ENCODE measurements at regions not wholly inside any gene's neighbourhood (a gene's known extent, or its start where the extent isn't known, plus 50 kb on each side); places are given as distances from the start of the nearest gene placed in this dataset.

DNA sequence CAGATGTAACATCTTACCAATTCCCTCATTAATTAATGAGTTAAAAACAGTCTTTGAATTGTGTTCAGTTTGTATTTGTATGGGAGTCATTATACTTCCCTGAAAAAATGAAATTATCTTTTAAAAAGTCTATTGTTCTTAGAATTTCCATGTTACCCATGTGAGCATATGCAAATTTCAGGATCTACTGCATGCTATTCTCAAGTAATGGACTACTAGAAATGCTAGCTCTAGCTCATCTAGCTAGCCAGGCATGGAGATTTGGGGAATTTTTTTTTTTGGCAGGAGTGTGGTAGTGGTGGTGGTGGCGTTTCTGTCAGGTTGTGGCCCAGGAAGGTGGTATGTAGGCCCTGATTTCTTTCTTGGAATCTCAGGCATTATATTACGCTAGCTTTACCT is 218.4 kb downstream of the AEBP2 start:
- TF ChIP-seq EZH2 (IDR thresholded peaks at IDR 0.05), result no peak
- no peak for TF ChIP-seq POLR2AphosphoS5 (IDR thresholded peaks at IDR 0.05; ENCODE audit: borderline replicate concordance, low read depth, low read length)
- no peak for TF ChIP-seq FOXP2 (optimal IDR thresholded peaks at IDR 0.05; ENCODE audit: control extremely low read depth, extremely low read length, insufficient read depth)
